SK-N-SH (cell line): ENCODE measurements at regions not wholly inside any gene's neighbourhood (a gene's known extent, or its start where the extent isn't known, plus 50 kb on each side); places are given as distances from the start of the nearest gene placed in this dataset.

Source experiments
- CTCF ChIA-PET: fragments of 300-600, 350-600 bp; formaldehyde crosslinking; extraction: SDS; loops from one replicate; lab custom pipeline; 2021; lab: Yijun Ruan, JAX
- POLR2A ChIA-PET: fragments of 350-600 bp; sonication (Branson Sonifier 250); formaldehyde crosslinking; extraction: SDS; loops from one replicate; lab custom pipeline; 2020; ENCODE audit warnings: antibody characterized with exemption, inconsistent platforms; lab: Yijun Ruan, JAX
- DNase-seq: peaks from one replicate; pipeline ENCODE4 v3.0.0; 2012
- H2AFZ ChIP-seq: fragments of 200-600 bp; sonication (generic); 2 replicates; pipeline ENCODE4 v1.8.1; 2016; ENCODE audit warnings: antibody characterized with exemption, mild to moderate bottlenecking, low read depth
- H3F3A ChIP-seq: fragments of 200-600 bp; sonication (generic); replicated peaks from 2 replicates; pipeline ENCODE3; 2016; ENCODE audit warnings: antibody characterized with exemption, mild to moderate bottlenecking; ENCODE audit not compliant: insufficient read depth
- H3K27ac ChIP-seq, 2 experiments: fragments of 200-500 bp in 1 of 2; fragments of 200-600 bp in 1 of 2; sonication (Bioruptor generic) in 1 of 2; sonication (generic), shearing (Covaris generic) in 1 of 2; 2 replicates each; pipeline versions ENCODE4 v1.5.1 to v1.6.1; 2014 to 2016; ENCODE audit warnings: low read depth in 2 of 2, inconsistent platforms in 1 of 2, low read length in 1 of 2, mild to moderate bottlenecking in 1 of 2, mixed read lengths in 1 of 2
- H3K27me3 ChIP-seq: fragments of 200-600 bp; sonication (generic), shearing (Covaris generic); 2 replicates; pipeline ENCODE4 v1.6.1; 2016; ENCODE audit warnings: mixed run types; ENCODE audit not compliant: insufficient read depth
- H3K36me3 ChIP-seq, 2 experiments: fragments of 200-500 bp in 1 of 2; fragments of 200-600 bp in 1 of 2; sonication (Bioruptor generic) in 1 of 2; sonication (generic) in 1 of 2; replicated peaks in 1 of 2; 2 replicates each; pipeline versions ENCODE3 to v1.5.1; 2014 to 2016; ENCODE audit warnings: low read length in 1 of 2, mild to moderate bottlenecking in 1 of 2; ENCODE audit not compliant: insufficient read depth in 2 of 2, control insufficient read depth in 1 of 2
- H3K4me1 ChIP-seq, 2 experiments: fragments of 200-500 bp in 1 of 2; fragments of 200-600 bp in 1 of 2; sonication (Bioruptor generic) in 1 of 2; sonication (generic), shearing (Covaris generic) in 1 of 2; 2 replicates each; pipeline versions ENCODE4 v1.5.1 to v1.6.1; 2014 to 2016; ENCODE audit warnings: low read depth in 1 of 2, low read length in 1 of 2, mixed run types in 1 of 2; ENCODE audit not compliant: insufficient read depth in 2 of 2, control insufficient read depth in 1 of 2
- H3K4me2 ChIP-seq: fragments of 200-600 bp; sonication (generic), shearing (Covaris generic); 2 replicates; pipeline ENCODE4 v1.6.1; 2017; ENCODE audit warnings: mixed run types
- H3K4me3 ChIP-seq, 2 experiments: fragments of 200-500 bp in 1 of 2; fragments of 200-600 bp in 1 of 2; sonication (Bioruptor generic) in 1 of 2; sonication (generic), shearing (Covaris generic) in 1 of 2; 2 replicates each; pipeline versions ENCODE4 v1.5.1 to v1.8.1; 2014 to 2016; ENCODE audit warnings: low read depth in 2 of 2, inconsistent platforms in 1 of 2, low read length in 1 of 2, mild to moderate bottlenecking in 1 of 2, mixed read lengths in 1 of 2, moderate library complexity in 1 of 2
- H3K79me2 ChIP-seq: fragments of 200-600 bp; sonication (generic); 2 replicates; pipeline ENCODE4 v1.8.1; 2017; ENCODE audit warnings: mild to moderate bottlenecking; ENCODE audit not compliant: insufficient read depth
- H3K9ac ChIP-seq: fragments of 200-600 bp; sonication (generic); 2 replicates; pipeline ENCODE4 v1.6.1; 2017; ENCODE audit warnings: mixed run types
- H3K9me2 ChIP-seq: fragments of 200-600 bp; sonication (generic); 2 replicates; pipeline ENCODE4 v1.6.1; 2017; ENCODE audit warnings: mixed run types
- H3K9me3 ChIP-seq: fragments of 200-600 bp; sonication (generic); 2 replicates; pipeline ENCODE4 v1.6.1; 2017; ENCODE audit warnings: mixed run types, mild to moderate bottlenecking, moderate library complexity
- H4K20me1 ChIP-seq: fragments of 200-600 bp; sonication (generic); 2 replicates; pipeline ENCODE4 v1.6.1; 2017; ENCODE audit warnings: mild to moderate bottlenecking, mixed run types; ENCODE audit not compliant: insufficient read depth
- CHD2 ChIP-seq: fragments of 150-350 bp; IDR thresholded peaks from 2 replicates; pipeline ENCODE4 v1.6.1; 2018; ENCODE audit warnings: low read length; ENCODE audit not compliant: partially characterized antibody
- CTCF ChIP-seq: fragments of 200-600 bp; sonication (generic); IDR thresholded peaks from 2 replicates; pipeline ENCODE4 v1.6.1; 2017; ENCODE audit warnings: antibody characterized with exemption, mild to moderate bottlenecking, moderate library complexity
- ELF1 ChIP-seq: IDR thresholded peaks from 2 replicates; pipeline ENCODE4 v1.4.0; 2012
- EP300 ChIP-seq, 2 experiments: IDR thresholded peaks; 2 replicates each; pipeline versions ENCODE4 v1.4.0 to v1.6.1; 2012; ENCODE audit warnings: borderline replicate concordance in 1 of 2, low read depth in 1 of 2, low read length in 1 of 2
- FOSL2 ChIP-seq: IDR thresholded peaks from 2 replicates; pipeline ENCODE4 v1.4.0; 2012; ENCODE audit warnings: low read depth, mild to moderate bottlenecking, moderate library complexity, borderline replicate concordance
- FOXJ3 ChIP-seq: sonication (generic); formaldehyde crosslinking; IDR thresholded peaks from 2 replicates; pipeline ENCODE4 v1.5.1; 2020; ENCODE audit warnings: mild to moderate bottlenecking, missing genetic modification reagents
- JUND ChIP-seq: IDR thresholded peaks from 2 replicates; pipeline ENCODE4 v1.4.0; 2012
- MXI1 ChIP-seq: IDR thresholded peaks from 2 replicates; pipeline ENCODE4 v1.6.1; 2012; ENCODE audit warnings: mild to moderate bottlenecking, low read depth, low read length, improper control_type of control experiment
- NFIC ChIP-seq: IDR thresholded peaks from 2 replicates; pipeline ENCODE4 v1.4.0; 2012; ENCODE audit warnings: borderline replicate concordance
- POLR2AphosphoS5 ChIP-seq: IDR thresholded peaks from 2 replicates; pipeline ENCODE4 v1.6.1; 2012; ENCODE audit warnings: low read depth, low read length
- REST ChIP-seq: IDR thresholded peaks from 2 replicates; pipeline ENCODE4 v1.6.1; 2012; ENCODE audit warnings: mild to moderate bottlenecking, low read depth, low read length, moderate library complexity
- RXRA ChIP-seq: IDR thresholded peaks from 2 replicates; pipeline ENCODE4 v1.4.0; 2012; ENCODE audit warnings: low read depth, mild to moderate bottlenecking, borderline replicate concordance
- SIN3A ChIP-seq: IDR thresholded peaks from 2 replicates; pipeline ENCODE4 v1.6.1; 2012; ENCODE audit warnings: low read depth, mild to moderate bottlenecking, low read length, moderate library complexity, borderline replicate concordance
- SMC3 ChIP-seq: IDR thresholded peaks from 2 replicates; pipeline ENCODE4 v1.6.1; 2012; ENCODE audit warnings: low read depth, low read length, improper control_type of control experiment
- TCF12 ChIP-seq: IDR thresholded peaks from 2 replicates; pipeline ENCODE4 v1.4.0; 2012
- ZBTB33 ChIP-seq: IDR thresholded peaks from 2 replicates; pipeline ENCODE4 v1.4.0; 2012; ENCODE audit warnings: low read depth, borderline replicate concordance
- WGBS: methylation state at CpG from one replicate; pipeline ENCODE4 v1.1.6; 2017; ENCODE audit warnings: low lambda C conversion rate; 5-methylcytosine and 5-hydroxymethylcytosine counted together
- TF ChIP-seq, protein P1 (sequence below): IDR thresholded peaks from 2 replicates; pipeline ENCODE4 v1.4.0; 2012; ENCODE audit warnings: low read depth

GRCh38 chr5:89981021-89981420 is 428.5 kb downstream of the CETN3 start:
- H3K4me2 ChIP-seq = no peak overlapping the region
- no peaks in the 10 kb centered on the region; a peak in 1 of 4 replicates for H3K4me1 ChIP-seq
- no peaks in the 10 kb centered on the region for H3F3A ChIP-seq
- no peaks in the 10 kb centered on the region for H3K79me2 ChIP-seq
- no peak overlapping the region for H3K27ac ChIP-seq
- no peaks in the 10 kb centered on the region for H3K9me3 ChIP-seq
- POLR2A ChIA-PET = no interaction called here
- H3K9me2 ChIP-seq = no peaks in the 10 kb centered on the region
- DNase-seq = no peak
- no peaks in the 10 kb centered on the region for H3K27me3 ChIP-seq
- TF ChIP-seq MXI1 (no peak), NFIC (no peak), SMC3 (no peak), RXRA (no peak), FOSL2 (no peak), TCF12 (no peak), EP300 (IDR thresholded peaks at IDR 0.05; ENCODE audit: borderline replicate concordance in 1 of 2, low read depth in 1 of 2, low read length in 1 of 2) (no peak), REST (no peak), ELF1 (no peak), JUND (no peak), CHD2 (no peak), SIN3A (no peak), CTCF (no peak), POLR2AphosphoS5 (no peak), FOXJ3 (no peak), ZBTB33 (no peak)
- TF ChIP-seq, protein P1, sequence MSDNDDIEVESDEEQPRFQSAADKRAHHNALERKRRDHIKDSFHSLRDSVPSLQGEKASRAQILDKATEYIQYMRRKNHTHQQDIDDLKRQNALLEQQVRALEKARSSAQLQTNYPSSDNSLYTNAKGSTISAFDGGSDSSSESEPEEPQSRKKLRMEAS = no peak
- TF ChIP-seq, all 33 proteins: peak for 0
- 62% methylated on average over 2 of the region's 2 CpGs for WGBS
- H3K9ac ChIP-seq = no peak overlapping the region
- H2AFZ ChIP-seq = no peak overlapping the region
- H4K20me1 ChIP-seq = no peaks in the 10 kb centered on the region
- no peaks in the 10 kb centered on the region for H3K36me3 ChIP-seq
- H3K4me3 ChIP-seq = no peak overlapping the region
- CTCF ChIA-PET = interaction anchor here (1.4 kb wide), 1 partner anchor 36 kb away, joined by 3 read pairs; no protein-coding TSS in a partner anchor
